ENCODE measurements at regions not wholly inside any gene's neighbourhood (a gene's known extent, or its start where the extent isn't known, plus 50 kb on each side); places are given as distances from the start of the nearest gene placed in this dataset.
"Not testable (repeated sequence)": the region's sequence is repeated elsewhere in the genome, so short reads cannot be mapped to it uniquely, and the experiment has no call there.

DNA sequence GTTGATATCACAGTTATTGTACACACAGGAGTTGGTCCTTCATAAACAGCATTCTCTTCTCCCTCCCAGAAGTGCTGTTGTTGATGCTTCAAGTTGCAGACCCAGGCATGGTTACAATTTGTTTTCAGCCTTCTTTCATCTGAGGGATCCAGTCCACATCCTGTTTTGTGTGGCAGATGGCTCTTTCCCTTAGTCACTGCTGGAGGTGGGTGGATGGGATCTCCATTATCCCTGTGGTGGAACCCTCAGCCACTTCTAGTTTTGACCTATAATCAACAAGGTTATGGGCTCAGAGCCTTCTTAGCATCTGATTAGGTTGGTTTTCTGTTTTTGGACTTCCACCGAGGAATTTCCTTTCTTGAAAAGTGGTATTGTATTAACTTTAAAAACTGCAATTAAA, 214.2 kb downstream of the SH2D4B start:
- DNase-seq, result no peak

DNA sequence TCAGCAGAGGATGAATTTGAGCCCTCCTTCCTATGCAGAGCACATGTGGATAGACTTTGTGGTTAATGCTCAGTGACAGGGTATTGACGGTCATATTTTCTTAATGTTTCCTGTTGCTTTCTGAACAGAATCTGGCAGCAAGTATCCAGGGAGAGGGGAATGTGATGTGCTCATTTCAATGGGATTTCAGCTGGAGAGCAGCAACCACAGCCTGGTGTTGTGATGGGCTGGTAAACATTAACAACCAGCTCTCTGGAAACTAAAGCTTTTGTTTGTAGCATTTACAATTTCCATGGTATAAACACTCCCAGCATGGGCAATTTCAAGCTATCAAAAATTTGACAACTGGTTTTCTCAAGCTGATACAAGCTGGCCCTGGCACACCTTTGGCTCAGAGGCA, 215.9 kb downstream of the SH2D4B start:
- DNase-seq, result no peak

DNA sequence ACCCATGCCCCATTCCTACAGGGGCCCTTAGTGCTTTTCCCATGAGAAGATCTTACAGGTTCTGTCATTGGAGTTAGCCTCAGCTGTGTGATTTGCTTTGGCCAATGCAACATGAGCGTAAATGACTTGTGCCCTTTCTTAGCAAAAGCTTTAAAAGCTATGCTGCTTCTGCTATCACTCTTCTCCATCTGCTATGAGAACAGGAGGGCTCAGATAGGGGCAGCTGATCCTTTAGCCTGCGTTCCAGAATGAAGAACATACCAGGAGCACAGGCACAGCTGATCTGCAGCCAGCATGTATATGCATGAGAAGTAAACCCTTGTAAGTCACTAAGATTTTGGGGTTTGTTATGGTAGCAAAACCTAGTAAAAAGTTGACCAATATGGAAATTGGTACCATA, 218.2 kb downstream of the SH2D4B start:
- DNase-seq, result no peak

DNA sequence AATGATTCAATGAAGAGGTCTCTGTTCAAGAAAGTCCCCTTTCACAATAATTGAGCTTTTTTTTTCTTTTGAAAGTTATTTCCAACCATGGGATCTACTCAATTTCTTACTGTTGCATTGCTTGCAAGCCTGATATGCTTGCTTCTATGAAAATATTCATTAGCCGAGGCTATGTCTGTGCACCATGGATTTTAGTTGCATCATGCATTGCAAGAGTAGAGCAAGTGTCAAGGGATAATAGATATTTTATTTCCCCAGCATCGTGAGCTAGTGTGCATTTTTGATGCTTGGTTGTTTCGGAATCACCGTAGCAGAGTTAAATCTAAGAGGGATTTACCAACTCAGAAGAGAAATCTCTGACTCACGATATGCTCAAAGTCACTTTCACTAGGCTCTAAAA, 222.0 kb downstream of the SH2D4B start:
- no peak for DNase-seq

DNA sequence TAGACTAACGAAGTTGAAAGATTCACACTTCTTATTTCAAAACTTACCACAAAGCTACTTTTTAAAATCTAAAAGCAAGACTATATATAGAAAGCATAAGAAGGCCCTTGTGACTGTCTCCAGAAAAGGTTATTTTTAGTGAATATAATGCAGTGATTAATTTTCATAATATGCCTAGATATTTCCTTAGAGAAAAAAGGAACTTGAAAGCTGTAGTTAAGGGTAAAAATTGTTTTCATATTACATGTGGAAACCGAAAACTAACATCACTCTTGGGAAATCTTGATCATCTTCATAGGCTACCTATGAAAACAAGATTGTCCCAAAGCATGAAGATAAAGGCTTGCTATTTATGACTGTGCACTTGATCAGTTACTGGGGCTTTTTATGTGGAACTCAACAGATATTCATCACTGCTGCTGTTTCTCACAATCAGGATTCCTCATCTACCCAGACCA, 223.2 kb downstream of the SH2D4B start:
- DNase-seq, result no peak

DNA sequence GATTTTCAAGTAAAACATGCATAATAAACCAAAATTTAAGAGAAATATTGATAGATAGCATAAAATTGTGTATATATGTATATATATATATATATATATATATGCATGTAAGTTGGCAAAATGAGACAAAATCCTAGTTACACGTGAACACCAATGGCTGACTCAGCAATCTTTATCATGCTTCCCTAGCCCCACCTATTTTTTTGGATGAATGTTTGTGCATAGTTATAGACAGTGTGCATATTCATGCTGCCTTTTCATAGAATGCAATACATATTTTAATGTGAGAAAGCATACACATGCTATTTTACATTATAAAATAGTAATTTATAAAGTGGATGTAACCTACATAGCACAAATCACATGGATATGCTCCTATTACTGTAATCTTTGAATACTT, 230.3 kb downstream of the SH2D4B start:
- DNase-seq, result no peak

DNA sequence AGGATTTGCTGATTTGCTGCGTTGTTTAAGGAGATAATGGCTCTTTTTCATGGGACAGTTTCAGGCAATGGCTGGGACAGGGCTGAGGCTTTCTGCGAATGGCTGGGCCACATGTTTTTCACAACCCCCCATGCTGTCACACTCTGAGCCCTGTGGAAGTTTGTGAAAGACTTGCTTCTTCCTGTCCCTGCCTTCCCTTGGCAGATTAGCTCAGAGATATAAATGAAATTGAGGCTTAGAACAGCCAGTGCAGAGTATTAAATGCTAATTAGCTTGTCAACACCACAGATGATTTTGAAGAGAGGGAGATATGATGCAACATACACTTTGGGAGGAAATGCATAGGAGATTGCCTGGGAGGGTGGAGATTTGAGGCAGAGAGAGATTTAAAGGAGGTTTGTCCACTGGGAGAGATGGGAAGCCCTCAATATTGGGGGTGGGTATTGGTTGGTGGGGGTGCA, 232.0 kb downstream of the SH2D4B start:
- DNase-seq, result no peak

DNA sequence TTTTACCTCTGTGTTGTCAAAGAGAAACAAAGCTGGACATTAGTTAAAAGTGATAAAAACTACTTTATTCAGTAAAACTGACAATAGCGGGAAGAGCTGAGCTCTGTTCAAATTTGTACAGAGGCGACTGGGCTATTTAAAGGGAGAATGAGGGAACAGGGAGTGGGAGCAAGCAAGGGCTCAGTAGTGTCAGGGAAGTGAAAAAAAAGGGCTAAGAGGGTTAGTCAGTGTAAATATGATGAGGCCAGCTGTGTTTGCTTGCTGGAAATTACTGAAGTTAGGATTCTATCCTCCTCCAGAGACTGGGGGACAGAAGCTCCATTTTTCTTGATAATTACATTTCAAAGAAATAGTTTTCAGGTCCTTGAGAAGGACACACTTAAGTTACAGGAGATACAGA, 232.5 kb downstream of the SH2D4B start:
- DNase-seq, result no peak

DNA sequence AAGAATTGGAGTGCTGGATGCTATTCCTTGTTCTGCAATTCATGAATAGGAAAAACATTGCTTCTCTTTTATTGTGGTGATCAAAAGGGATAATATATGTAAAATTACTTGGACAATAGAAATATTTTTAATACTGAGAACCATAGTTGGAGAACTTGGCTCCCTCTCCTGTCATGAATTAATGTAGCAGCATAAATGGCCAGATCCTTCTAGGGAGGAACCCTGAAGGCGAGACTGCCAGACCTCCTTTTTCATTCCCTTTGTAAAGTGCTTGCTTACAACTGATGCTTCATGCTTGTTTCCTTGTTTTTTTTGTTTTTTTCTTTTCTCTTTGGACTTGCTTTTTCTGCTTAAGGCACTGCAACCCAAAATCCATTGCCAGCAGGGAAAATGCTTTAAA, 233.6 kb downstream of the SH2D4B start:
- DNase-seq, result no peak

DNA sequence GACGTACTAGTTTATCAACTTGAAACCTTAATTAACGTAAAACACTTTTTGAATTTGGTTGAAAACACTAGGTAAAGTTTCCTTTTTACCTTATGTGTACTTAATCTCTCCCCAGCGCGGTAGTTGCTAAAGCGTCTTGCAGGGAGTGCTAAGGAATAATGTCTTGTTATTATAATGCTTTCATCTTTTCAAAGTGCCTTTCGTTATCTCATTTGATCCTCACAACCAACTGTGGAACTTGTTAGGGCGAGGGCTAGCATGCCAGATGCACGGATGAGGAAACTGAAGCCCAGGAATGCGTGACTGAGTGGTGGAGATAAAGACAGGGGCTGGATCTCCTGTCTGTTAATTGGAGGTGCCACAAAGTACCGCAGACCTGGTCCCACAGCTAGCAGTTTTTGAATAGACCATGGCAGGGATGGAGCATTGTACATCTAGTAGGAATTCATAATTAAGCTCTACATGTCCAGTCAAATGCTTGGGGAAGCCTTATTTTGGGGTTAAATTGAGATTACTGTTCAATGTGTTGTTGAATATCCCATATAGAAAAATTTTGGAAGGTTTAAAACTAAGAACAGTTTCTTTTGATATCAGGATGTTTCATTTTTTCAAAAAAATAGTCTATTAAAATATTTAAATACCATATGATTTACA, 234.3 kb downstream of the SH2D4B start:
- no peak for DNase-seq

DNA sequence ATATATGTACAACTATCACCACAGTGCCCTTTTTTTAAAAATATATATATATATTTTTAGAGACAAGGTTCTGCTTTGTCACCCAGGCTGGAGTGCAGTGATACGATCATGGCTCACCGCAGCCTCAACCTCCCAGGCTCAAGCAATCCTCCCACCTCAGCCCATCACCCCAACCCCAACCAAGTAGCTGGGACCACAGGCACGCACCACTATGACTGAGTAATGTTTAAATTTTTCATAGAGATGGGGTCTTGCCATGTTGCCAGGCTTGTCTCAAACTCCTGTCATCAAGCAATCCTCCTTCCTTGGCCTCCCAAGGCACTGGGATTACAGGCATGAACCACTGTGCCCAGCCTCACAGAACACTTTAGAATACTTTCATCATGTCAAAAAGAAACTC, 234.9 kb downstream of the SH2D4B start:
- DNase-seq, result no peak

DNA sequence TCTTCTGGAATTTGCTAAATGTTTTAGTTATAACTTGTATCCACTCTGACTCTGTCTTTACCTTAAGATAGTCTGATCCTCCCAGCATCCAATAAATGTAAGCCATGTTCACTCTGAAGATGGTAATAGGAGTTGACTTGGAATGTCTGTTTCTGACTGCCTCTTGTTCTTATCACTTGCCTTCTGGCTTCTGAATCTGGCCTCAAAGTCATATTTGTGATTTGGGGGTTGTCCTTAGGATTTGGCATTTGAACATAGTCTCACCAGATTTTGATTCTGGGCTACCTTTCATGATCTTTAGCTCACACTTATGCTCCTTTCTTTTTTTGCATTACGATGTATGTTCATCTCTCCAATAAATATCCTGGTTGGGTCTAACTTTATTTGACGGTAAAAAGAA, 247.0 kb downstream of the SH2D4B start:
- no peak for DNase-seq

DNA sequence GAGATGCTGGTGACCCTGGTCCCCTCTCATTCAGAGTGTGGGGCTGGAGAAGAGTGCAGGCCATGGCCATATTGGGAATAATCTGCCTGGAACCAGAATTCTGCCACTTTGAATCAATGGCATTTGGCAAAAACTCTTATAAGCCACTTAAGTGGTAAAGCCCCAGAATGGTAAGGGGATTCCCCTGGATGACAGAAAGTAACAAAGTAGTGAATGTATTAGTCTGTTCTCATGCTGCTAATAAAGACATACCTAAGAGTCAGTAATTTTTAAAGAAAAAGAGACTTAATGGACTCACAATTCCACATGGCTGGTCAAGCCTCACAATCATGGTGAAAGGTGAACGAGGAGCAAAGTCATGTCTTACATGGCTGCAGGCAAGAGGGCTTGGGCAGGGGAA, 248.6 kb downstream of the SH2D4B start:
- DNase-seq, result no peak

DNA sequence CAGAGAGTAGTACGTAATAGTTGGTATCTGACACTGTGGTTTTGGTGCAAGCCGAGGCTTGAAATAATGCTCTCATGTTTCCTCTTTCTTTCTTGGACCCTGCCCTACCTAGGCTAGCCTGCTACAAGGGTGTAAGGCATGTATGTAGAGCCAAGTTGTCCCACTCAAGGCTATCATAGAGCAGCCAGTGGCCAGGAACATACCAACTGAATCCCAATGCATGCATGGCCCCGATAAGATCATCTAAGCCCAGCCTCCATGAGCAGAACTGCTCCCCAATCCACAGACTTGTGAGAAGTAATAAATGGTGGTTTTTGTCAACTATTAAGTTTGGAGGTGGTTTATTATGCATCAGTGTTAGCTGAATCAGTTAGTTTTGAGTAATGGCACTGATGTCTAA, 250.2 kb downstream of the SH2D4B start:
- no peak for DNase-seq

DNA sequence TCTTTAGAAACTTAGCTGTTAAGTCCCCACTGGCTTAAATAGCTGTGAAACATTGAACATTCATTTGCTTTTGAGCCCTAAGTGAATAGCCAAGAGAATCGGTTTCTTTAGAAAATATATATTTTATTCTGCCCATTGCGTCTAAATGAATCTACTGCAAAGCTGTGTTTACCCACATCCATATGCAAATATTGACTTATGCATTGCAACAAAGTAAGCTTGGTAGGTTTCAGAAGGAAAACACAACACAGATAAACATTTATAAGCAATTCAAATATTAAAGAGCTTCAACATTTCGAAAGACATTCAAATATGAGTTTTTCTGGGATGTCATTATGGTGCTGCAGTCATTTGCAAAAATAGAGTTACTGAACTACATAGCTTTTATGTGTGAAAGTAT, 257.3 kb downstream of the SH2D4B start:
- DNase-seq, result no peak

DNA sequence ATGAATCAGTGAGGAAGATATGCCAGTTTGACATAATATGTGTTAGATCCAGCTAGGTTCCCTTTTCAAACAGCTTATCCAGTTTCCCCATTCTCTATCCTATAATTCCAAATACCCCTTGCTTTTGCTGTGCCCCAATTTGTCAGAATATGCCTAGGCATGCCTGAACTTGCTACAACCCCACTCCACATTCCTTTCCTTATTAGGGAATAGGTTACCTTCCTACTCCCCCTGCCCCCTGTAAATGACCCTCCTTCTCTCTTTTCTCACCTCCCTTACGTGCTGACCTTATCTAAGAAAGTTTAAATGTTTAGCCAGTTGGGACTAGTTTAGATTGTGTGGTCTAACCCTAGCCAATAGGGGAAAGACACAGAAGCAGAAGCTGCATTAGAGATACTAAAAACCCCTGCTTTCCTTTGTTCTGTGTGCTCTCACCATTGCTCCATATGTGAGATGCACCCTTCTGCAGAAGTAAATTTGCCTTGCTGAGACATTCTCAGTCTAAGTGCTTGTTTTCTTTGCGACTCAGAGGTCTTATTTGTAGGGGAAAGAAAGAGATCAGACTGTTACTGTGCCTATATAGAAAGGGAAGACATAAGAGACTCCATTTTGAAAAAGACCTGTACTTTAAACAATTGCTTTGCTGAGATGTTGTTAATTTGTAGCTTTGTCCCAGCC, 267.8 kb downstream of the SH2D4B start:
- no peak for DNase-seq

DNA sequence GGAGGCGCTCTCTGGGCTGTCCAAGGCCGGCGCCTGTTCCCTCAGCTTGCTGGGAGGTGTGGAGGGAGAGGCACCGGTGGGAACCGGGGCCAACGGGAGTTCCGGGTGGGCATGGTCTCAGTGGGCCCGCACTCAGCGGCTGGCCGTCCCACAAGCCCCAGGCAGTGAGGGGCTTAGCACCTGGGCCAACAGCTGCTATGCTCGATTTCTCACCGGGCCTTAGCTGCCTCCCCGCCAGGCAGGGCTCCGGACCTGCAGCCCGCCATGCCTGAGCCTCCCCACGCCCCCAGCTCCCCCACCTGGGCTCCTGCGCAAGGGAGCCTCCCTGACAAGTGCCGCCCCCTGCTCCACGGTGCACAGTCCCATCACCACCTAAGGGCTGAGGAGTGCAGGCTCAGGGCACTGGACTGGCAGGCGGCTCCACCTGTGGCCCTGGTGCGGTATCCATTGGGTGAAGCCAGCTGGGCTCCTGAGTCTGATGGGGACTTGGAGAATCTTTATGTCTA, 276.5 kb downstream of the SH2D4B start:
- DNase-seq, result no peak

DNA sequence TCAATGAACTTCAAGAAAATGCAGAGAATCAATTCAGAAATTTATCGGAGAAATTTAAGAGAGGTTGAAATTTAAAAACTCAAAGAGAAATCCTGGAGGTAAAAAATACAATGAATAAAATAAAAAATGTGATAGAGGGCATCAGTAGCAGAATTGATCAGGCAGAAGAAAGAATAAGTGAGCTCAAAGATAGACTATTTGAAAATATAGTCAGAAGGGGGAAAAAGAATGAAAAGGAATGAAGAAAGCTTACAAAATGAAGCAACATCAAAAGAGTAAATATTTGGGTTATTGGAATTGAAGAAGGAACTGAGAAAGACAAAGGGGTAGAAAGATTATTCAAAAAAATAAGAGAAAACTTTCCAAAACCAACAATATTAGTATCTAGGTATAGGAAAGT, 291.4 kb downstream of the SH2D4B start:
- no peak for DNase-seq

DNA sequence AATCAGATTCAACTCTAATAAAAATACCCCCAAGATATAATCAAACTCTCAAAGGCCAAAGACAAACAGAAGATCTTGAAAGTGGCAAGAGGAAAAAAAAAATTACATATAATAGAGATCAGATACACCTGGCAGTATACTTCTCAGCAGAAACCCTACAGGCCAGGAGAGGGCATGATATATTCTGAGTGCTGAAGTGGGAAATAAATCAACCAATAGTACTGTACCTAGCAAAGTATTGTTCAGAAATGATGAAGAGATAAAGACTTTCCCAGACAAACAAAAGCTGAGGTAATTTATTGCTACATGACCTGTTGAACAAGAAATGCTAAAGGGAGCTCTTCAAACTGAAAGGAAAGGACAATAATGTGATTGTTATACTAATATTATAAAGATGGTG, 291.9 kb downstream of the SH2D4B start:
- DNase-seq, result no peak

DNA sequence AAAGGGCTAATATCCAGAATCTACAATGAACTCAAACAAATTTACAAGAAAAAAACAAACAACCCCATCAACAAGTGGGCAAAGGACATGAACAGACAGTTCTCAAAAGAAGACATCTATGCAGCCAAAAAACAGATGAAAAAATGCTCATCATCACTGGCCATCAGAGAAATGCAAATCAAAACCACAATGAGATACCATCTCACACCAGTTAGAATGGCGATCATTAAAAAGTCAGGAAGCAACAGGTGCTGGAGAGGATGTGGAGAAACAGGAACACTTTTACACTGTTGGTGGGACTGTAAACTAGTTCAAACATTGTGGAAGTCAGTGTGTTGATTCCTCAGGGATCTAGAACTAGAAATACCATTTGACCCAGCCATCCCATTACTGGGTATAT, 295.0 kb downstream of the SH2D4B start:
- not testable (repeated sequence) for DNase-seq

DNA sequence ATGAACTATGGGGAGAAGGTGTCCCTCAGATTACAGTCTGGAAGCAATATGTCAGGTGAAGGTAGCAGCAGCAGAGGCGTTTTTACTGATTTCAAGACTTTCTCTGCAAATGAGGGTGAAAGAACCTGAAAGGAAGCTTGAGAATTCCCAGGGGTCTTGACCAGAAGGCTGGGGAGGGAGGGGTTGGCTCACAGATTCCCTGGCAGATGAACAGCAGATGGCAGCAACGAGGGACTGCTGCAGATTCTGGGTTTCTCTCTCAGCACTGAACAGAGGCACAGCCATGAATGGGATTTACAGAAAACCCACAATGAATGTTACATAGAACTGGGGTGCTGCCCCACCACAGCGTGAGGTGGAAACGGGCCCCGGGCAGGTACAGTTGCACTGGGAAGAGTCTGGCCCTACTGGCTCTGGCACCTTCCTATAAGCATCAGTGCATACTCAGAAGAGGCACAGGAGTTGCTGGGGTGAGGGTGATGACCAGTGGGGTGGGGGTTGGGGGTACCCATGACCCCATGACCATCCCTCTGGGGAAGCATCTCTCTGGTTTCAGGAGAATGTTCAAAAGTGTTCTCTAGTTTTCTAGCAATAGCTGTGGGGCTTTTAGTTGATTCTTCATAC, 317.8 kb downstream of the SH2D4B start:
- DNase-seq, result no peak

DNA sequence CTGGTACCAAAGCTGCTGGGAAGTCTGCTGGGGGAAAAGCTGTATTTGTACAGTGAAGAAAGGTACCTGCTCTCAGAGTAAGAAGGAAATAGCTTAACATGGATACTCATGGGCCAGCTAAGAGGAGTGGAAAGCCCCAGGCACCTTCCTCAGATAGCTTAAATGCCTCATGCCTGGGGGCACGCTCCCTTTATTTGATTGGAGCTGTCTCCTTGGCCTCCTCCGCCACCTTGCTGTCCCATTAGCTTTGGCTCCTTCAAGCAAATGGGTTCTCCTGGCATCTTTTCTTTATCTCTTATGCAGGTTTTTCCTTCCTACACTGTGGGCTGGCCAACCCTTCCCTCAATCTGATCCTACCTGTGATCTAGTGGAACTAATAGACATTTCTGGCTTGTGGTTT, 318.5 kb downstream of the SH2D4B start:
- no peak for DNase-seq

DNA sequence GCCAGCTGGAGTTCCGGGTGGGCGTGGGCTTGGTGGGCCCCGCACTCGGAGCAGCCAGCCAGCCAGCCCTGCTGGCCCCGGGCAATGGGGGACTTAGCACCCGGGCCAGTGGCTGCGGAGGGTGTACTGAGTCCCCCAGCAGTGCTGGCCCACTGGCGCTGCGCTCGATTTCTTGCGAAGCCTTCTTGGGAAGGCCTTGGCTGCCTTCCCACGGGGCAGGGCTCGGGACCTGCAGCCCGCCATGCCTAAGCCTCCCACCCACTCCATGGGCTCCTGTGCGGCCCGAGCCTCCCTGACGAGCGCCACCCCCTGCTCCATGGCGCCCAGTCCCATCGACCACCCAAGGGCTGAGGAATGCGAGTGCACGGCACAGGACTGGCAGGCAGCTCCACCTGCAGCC, 321.6 kb downstream of the SH2D4B start:
- not testable (repeated sequence) for DNase-seq

DNA sequence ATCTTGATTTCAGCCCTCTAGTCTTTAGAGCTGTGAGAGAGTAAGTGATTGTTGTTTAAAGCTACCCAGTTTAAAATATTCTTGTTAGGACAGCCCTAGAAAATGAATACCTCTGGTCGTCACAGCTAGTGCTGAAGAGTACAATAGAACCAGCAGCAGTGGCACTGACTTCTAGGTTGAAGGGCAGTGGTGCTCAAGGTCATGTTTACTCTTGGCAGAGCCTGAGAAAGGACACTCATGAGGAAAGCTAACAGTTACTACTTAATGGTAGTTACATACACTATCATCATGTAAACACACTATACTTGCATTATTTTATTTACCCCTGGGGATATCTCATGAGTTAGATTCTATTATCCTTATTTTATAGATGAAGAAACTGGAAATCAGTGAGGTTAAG, 323.0 kb downstream of the SH2D4B start:
- DNase-seq, result no peak
